NCI-H460 (cell line): ENCODE measurements at regions not wholly inside any gene's neighbourhood (a gene's known extent, or its start where the extent isn't known, plus 50 kb on each side); places are given as distances from the start of the nearest gene placed in this dataset.
"Not testable (repeated sequence)": the region's sequence is repeated elsewhere in the genome, so short reads cannot be mapped to it uniquely, and the experiment has no call there.

ENCODE experiments used
- DNase-seq: peaks from one replicate; pipeline ENCODE4 v3.0.0-alpha.2; 2016; ENCODE audit warnings: low read depth; ENCODE audit errors: extremely low read depth

GRCh38 chr1:233473549-233474204, 140.2 kb upstream of the KCNK1 start:
- DNase-seq = no peak

- no peak for DNase-seq
Measured at GRCh38 chr1:233477359-233477758, 136.5 kb upstream of the KCNK1 start.

GRCh38 chr1:233478611-233479010, 135.3 kb upstream of the KCNK1 start:
- DNase-seq = no peak

- DNase-seq = no peak
Measured at GRCh38 chr1:233479110-233479890, 134.6 kb upstream of the KCNK1 start.

- DNase-seq = no peak
Measured at GRCh38 chr1:233480198-233480597, 133.7 kb upstream of the KCNK1 start.

- DNase-seq = no peak
Measured at GRCh38 chr1:233482388-233482787, 131.5 kb upstream of the KCNK1 start.

- DNase-seq = no peak
Measured at GRCh38 chr1:233485385-233485784, 128.5 kb upstream of the KCNK1 start.

GRCh38 chr1:233485809-233486398, 128.0 kb upstream of the KCNK1 start:
- no peak for DNase-seq

GRCh38 chr1:233487408-233487807, 126.5 kb upstream of the KCNK1 start:
- no peak for DNase-seq

- DNase-seq = no peak
Measured at GRCh38 chr1:233489411-233489810, 124.5 kb upstream of the KCNK1 start.

- DNase-seq = no peak
Measured at GRCh38 chr1:233490488-233490887, 123.4 kb upstream of the KCNK1 start.

- no peak for DNase-seq
Measured at GRCh38 chr1:233491953-233492620, 121.8 kb upstream of the KCNK1 start.

GRCh38 chr1:233496993-233497392, 116.9 kb upstream of the KCNK1 start:
- no peak for DNase-seq

- no peak for DNase-seq
Measured at GRCh38 chr1:233497679-233498078, 116.2 kb upstream of the KCNK1 start.

GRCh38 chr1:233500106-233500505, 113.8 kb upstream of the KCNK1 start:
- no peak for DNase-seq

- no peak for DNase-seq
Measured at GRCh38 chr1:233503366-233503954, 110.4 kb upstream of the KCNK1 start.

- no peak for DNase-seq
Measured at GRCh38 chr1:233505130-233505529, 108.8 kb upstream of the KCNK1 start.

- not testable (repeated sequence) for DNase-seq
Measured at GRCh38 chr1:233505889-233506288, 108.0 kb upstream of the KCNK1 start.

GRCh38 chr1:233509526-233509925, 104.4 kb upstream of the KCNK1 start:
- no peak for DNase-seq

- DNase-seq = no peak
Measured at GRCh38 chr1:233512538-233512937, 101.4 kb upstream of the KCNK1 start.

- no peak for DNase-seq
Measured at GRCh38 chr1:233513431-233513830, 100.5 kb upstream of the KCNK1 start.
